Ishikawa (cell line): ENCODE measurements at regions not wholly inside any gene's neighbourhood (a gene's known extent, or its start where the extent isn't known, plus 50 kb on each side); places are given as distances from the start of the nearest gene placed in this dataset.

Experiments
- CEBPB ChIP-seq: IDR thresholded peaks from 2 replicates; pipeline ENCODE4 v1.6.1; 2012
- EGR1 ChIP-seq: IDR thresholded peaks from 2 replicates; pipeline ENCODE4 v1.6.1; 2012
- EP300 ChIP-seq: IDR thresholded peaks from 2 replicates; pipeline ENCODE4 v1.6.1; 2012; ENCODE audit warnings: borderline replicate concordance
- TAF1 ChIP-seq: IDR thresholded peaks from 2 replicates; pipeline ENCODE4 v1.6.1; 2012; ENCODE audit warnings: low read depth, mild to moderate bottlenecking
- TEAD4 ChIP-seq: IDR thresholded peaks from 2 replicates; pipeline ENCODE4 v1.6.1; 2012
- TF ChIP-seq, protein P1 (sequence below): IDR thresholded peaks from 2 replicates; pipeline ENCODE4 v1.6.1; 2012
- TF ChIP-seq, protein P2 (sequence below): IDR thresholded peaks from 2 replicates; pipeline ENCODE4 v1.6.1; 2012; ENCODE audit warnings: low read depth, mild to moderate bottlenecking

DNA sequence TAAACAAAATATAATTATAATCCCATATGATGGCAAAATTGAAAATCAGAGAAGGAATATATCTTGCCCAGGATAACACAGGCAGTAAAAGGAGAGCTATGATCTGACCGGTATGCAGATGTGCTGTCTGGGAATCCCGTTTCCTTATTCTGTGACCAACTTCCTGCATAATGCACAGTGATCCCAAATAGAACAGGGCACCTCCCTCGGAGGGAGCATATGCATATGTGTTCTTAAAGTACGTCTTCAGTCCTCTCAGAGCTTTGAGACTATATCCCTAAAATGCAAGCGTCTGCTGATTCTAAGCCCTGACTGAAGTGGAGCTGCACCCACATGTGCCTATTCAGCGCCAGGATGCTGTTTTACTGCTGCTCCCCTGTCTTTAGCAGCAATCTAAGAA is 366.1 kb upstream of the PTBP2 start:
- TF ChIP-seq TEAD4 (no peak), TAF1 (no peak), EP300 (no peak), CEBPB (no peak), EGR1 (no peak)
- TF ChIP-seq, protein P1, sequence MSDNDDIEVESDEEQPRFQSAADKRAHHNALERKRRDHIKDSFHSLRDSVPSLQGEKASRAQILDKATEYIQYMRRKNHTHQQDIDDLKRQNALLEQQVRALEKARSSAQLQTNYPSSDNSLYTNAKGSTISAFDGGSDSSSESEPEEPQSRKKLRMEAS: no peak
- TF ChIP-seq, protein P2, sequence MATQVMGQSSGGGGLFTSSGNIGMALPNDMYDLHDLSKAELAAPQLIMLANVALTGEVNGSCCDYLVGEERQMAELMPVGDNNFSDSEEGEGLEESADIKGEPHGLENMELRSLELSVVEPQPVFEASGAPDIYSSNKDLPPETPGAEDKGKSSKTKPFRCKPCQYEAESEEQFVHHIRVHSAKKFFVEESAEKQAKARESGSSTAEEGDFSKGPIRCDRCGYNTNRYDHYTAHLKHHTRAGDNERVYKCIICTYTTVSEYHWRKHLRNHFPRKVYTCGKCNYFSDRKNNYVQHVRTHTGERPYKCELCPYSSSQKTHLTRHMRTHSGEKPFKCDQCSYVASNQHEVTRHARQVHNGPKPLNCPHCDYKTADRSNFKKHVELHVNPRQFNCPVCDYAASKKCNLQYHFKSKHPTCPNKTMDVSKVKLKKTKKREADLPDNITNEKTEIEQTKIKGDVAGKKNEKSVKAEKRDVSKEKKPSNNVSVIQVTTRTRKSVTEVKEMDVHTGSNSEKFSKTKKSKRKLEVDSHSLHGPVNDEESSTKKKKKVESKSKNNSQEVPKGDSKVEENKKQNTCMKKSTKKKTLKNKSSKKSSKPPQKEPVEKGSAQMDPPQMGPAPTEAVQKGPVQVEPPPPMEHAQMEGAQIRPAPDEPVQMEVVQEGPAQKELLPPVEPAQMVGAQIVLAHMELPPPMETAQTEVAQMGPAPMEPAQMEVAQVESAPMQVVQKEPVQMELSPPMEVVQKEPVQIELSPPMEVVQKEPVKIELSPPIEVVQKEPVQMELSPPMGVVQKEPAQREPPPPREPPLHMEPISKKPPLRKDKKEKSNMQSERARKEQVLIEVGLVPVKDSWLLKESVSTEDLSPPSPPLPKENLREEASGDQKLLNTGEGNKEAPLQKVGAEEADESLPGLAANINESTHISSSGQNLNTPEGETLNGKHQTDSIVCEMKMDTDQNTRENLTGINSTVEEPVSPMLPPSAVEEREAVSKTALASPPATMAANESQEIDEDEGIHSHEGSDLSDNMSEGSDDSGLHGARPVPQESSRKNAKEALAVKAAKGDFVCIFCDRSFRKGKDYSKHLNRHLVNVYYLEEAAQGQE: no peak
